ENCODE measurements at regions not wholly inside any gene's neighbourhood (a gene's known extent, or its start where the extent isn't known, plus 50 kb on each side); places are given as distances from the start of the nearest gene placed in this dataset.

DNA sequence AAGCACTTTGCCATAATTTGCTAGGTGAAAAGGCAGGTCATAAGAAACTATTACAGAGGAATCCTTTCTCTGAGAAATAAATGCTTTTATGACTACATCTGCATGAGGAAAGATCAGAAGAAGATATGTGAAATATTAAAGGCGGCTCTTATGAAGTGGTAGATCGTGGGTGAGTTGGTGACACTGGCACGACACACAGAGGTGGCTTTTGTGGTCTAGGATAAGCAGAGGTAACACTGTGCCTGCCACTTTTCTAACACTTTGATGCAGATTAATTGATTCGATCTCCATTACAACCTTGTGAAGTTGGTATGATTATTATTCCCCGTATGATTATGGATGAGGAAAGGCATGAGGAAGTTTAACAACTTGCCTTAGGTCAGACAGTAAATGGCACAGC is 60.0 kb upstream of the ELK3 start:
- no peak for DNase-seq

DNA sequence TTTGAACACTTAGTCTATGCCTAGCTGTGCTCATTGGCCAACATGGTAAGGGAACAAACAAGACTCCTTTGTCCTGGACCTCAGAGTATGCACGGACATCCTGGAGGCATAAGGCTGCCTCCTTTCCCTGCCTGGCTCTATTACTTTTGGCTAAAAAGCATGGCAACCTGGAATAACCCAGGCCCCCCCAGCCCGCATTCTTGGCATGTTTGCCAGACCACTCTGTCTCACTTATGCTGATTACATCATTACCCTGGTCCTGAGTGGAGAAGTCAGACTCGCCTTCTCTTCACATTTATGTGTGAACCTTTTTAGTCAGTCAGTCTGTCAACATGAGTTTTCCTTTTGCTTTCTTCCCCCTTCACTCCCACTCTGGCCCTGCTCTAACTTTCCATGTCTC is 58.0 kb upstream of the ELK3 start:
- no peak for DNase-seq

DNA sequence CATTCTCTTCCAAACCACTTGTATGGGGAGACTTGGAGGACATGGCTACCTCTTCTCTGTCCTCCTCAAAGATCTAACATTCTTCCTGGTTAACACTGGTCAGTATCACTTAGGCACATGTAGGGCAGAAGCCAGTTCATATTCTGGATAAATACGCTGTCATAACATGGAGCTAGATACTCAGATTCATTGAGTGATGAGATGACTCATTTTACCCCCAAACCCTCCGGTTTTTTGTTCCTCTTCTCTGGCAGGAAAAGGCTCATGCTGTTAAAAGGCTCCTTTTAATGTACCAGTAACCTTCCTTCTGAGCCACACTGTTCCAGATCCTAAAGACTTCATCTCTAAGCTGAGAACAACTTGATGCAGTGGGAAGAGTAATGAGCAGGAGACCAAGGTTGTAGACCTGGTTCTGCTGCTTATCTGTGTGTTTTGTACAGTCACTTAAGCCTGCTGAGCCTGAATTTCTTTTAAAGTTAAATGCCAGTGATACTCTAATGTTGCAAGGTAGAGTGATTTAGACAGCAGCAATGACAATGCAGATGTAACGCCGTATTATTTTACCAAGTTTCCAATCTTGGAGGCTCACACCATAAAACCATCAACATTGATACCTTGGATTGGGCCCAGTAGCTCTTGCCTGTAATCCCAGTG is 57.3 kb upstream of the ELK3 start:
- DNase-seq, result no peak

DNA sequence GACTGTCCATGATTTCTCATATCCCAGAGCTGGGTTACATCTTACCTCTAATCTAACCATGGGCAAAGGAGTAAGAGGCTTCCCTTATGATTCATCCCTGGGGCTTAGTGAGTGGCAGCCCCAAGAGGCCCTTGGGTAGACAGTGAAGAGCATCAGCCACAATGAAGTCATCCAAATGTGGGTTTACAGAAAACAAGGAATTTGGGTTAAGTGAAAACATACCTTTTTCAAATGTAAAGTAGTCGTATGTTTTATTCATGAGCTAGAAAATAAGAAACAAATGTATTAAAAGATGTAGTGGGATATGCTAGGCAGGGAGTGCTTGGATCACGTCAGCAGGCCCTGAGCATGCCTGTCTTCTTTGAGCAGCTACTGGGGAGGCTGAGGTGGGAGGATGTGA is 54.0 kb upstream of the ELK3 start:
- DNase-seq, result no peak

DNA sequence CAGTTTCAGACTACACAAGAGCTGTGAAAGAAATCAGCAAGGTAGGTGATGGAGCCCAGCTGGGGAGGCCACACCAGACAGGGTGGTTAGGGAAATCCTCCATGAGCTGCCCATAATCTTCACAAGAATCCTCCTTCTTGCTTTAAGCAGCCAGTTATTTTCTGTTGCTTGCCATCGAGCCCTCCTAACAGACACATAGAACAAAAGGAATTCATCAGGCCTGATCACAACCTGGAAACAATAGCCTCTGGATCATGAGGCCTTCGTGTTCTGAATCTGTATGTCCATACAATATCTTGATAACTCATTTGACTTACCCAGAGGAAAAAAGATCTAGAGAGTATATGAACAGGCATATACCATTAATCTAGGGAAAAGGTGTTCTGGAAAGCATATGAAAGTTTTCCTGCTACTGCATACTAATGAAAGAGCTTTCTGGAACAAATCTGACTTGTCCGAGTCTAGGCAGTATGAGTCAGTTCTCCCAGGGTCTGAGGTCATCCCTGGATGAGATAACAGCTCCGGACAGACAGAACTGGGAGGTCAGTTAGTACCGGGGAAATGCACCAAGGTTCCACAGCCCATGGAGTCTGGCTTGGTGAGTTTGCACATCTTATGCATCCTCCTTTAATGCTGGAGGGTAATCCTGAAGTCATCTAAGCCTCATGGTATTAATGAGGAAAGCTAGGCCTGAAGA is 52.8 kb upstream of the ELK3 start:
- no peak for DNase-seq

DNA sequence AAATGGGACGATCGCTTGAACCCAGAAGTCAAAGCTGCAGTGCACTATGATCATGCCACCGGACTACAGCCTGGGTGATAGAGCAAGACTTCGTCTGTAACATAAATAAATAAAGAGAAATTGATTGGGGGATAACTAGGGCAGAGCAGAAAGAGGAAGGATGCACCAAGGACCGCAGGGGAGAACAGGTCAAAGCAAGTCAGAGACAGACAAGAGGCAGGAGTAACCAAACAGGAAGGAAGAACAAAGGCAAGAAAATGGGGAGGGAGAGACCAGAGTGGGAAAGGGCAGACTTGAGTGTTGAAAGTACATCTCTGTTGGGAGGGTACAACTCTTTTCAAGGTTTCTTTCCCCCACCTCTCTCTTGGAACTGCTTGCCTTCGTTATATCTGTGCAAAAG is 50.8 kb upstream of the ELK3 start:
- DNase-seq, result no peak

DNA sequence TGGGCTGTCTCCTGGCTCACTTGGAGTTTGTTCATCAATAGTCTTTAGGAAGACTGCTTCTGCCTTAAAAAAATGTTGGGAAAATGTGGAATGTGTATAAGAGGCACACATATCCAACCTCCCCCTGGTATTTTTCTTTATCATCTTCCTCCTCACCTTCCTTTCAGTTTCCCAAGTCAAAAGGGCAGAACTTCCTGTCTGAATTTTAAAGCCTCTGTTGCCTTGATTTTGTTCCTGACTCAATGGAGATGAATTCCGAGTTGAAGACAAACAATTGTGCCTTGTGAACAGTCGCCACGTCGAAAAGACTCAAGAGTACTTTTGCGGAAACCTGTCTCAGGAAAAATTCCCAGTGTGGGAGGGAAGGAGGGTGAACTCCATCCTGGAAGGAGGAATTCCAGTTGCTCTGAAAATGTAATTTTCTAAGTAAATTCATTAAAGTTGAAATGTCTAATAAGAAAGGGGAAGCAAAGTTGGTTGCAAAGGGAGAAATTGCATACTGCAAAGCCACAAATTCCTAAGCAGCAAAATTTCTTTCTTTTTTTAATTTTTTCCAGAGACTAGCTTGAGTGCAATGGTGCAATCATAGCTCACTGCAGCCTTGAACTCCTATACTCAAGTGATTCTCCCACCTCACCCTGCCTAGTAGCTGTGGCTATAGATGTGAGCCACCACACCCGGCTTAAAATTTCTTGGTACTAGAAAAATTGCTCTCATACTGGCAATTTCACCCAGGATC is 50.2 kb upstream of the ELK3 start:
- DNase-seq, result no peak
